ENCODE measurements at regions not wholly inside any gene's neighbourhood (a gene's known extent, or its start where the extent isn't known, plus 50 kb on each side); places are given as distances from the start of the nearest gene placed in this dataset.

DNA sequence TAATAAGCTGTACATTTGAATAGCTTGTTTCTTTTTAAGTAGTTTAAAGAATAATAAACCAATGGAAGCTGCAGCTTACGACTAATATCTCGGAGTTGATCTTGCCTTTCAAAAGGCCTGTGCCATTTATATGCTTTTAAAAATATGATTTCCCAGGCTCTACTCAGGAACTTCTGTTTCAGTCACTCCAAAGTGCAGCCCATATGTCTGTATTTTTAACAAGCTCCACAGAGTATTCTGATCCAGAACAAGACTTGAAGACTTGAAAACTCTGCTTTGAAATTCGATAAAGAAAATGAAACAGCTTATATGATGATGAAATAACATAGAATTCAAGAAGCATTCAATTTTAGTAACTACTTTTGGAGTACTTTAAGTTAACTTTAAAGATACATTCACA, 79.1 kb upstream of the PLPPR4 start (continued):
- TF ChIP-seq, protein P1, sequence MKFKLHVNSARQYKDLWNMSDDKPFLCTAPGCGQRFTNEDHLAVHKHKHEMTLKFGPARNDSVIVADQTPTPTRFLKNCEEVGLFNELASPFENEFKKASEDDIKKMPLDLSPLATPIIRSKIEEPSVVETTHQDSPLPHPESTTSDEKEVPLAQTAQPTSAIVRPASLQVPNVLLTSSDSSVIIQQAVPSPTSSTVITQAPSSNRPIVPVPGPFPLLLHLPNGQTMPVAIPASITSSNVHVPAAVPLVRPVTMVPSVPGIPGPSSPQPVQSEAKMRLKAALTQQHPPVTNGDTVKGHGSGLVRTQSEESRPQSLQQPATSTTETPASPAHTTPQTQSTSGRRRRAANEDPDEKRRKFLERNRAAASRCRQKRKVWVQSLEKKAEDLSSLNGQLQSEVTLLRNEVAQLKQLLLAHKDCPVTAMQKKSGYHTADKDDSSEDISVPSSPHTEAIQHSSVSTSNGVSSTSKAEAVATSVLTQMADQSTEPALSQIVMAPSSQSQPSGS (IDR thresholded peaks at IDR 0.05; ENCODE audit: low read length) = no peak
- no peak for TF ChIP-seq TBL1XR1 (IDR thresholded peaks at IDR 0.05; ENCODE audit: low read depth, low read length)
- no peak for TF ChIP-seq JUND (IDR thresholded peaks at IDR 0.05; ENCODE audit: low read depth, low read length)
- TF ChIP-seq, protein P2, sequence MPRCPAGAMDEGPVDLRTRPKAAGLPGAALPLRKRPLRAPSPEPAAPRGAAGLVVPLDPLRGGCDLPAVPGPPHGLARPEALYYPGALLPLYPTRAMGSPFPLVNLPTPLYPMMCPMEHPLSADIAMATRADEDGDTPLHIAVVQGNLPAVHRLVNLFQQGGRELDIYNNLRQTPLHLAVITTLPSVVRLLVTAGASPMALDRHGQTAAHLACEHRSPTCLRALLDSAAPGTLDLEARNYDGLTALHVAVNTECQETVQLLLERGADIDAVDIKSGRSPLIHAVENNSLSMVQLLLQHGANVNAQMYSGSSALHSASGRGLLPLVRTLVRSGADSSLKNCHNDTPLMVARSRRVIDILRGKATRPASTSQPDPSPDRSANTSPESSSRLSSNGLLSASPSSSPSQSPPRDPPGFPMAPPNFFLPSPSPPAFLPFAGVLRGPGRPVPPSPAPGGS (IDR thresholded peaks at IDR 0.05; ENCODE audit: borderline replicate concordance, insufficient read depth, low read depth, low read length, poor library complexity, severe bottlenecking) = no peak

DNA sequence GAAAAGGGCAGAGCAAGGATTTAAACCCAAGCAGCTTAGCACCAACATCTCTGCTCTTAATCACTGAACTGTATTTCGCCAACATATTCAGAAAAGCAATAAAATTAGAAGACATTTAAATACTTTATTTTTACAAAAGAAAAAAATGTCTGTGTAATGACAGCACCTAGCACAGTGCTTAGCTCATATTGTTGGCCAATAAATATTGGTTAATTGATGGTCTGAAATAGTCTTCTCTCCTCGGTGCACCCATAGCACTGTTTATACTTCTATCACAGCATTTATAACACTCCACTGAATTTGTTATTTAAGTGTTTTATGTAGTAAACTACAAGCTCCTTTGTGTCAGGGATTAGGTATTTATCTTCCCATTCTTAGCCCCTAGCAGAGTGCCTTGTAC, 70.9 kb upstream of the PLPPR4 start:
- intact Hi-C loops (cut with micrococcal nuclease; ENCODE audit: unreplicated experiment) (no loop called here), in situ Hi-C loops (cut with MboI) (loop anchor here (25.0 kb wide), 1 partner anchor 1669 kb away; no protein-coding TSS in a partner anchor)
- H3K4me3 ChIP-seq = no peak overlapping the region
- CTCF ChIA-PET = interaction anchor here (0.7 to 0.9 kb wide), 2 partner anchors 12 to 287 kb away, joined by 3 to 5 read pairs; no protein-coding TSS in a partner anchor
- POLR2A ChIA-PET = no interaction called here
- FAIRE-seq (no peak), DNase-seq (ENCODE audit: low read depth, low spot score) (no peak), ATAC-seq (no peak)
- no peaks in the 10 kb centered on the region for H3K4me1 ChIP-seq (ENCODE audit: control insufficient read depth, insufficient read depth, low read length)
- BruUV-seq (replicated peaks) = no TSS peak
- WGBS (ENCODE audit: insufficient coverage, insufficient replicate concordance, low lambda C conversion rate, missing lambda C conversion rate) = 39% methylated on average over 2 of the region's 2 CpGs
- no peaks in the 10 kb centered on the region for H3K9me3 ChIP-seq (replicated peaks; ENCODE audit: control insufficient read depth, insufficient read depth, low read length)
- H2AFZ ChIP-seq (ENCODE audit: control insufficient read depth, low read depth, low read length) = no peak overlapping the region
- H3K27ac ChIP-seq (ENCODE audit: control insufficient read depth, insufficient read depth) = no peak overlapping the region
- H3K4me2 ChIP-seq (ENCODE audit: control insufficient read depth, insufficient read depth) = no peak overlapping the region
- H4K20me1 ChIP-seq (ENCODE audit: control insufficient read depth, insufficient read depth) = no peaks in the 10 kb centered on the region
- H3K9ac ChIP-seq (ENCODE audit: control insufficient read depth, insufficient read depth, low read length) = no peak overlapping the region
- RAD21 ChIA-PET (ENCODE audit: unreplicated experiment) = no interaction called here
- SMC1A ChIA-PET (ENCODE audit: uncharacterized antibody, unreplicated experiment) = no interaction called here
- no peaks in the 10 kb centered on the region for H3K79me2 ChIP-seq (ENCODE audit: control insufficient read depth, insufficient read depth, low read length)
- H3K27me3 ChIP-seq (replicated peaks in 1 of 2; ENCODE audit: control insufficient read depth in 2 of 2, insufficient read depth in 2 of 2, low read length in 1 of 2) = no peaks in the 10 kb centered on the region; a peak in 1 of 4 replicates
- H3K36me3 ChIP-seq (ENCODE audit: control insufficient read depth in 2 of 2, insufficient read depth in 2 of 2, low read length in 1 of 2) = no peaks in the 10 kb centered on the region
- TF ChIP-seq PAX8 (IDR thresholded peaks at IDR 0.05) = no peak
- TF ChIP-seq EGR1 (IDR thresholded peaks at IDR 0.05; ENCODE audit: borderline replicate concordance in 1 of 2, low read depth in 2 of 2, low read length in 2 of 2) = no peak
- no peak for TF ChIP-seq RAD51 (IDR thresholded peaks at IDR 0.05)
- TF ChIP-seq SRF (IDR thresholded peaks at IDR 0.05; ENCODE audit: low read depth in 2 of 2, low read length in 2 of 2) = no peak
- TF ChIP-seq EP300 (IDR thresholded peaks at IDR 0.05; ENCODE audit: borderline replicate concordance in 1 of 2, control insufficient read depth in 1 of 2, low read depth in 2 of 2, low read length in 2 of 2) = no peak
- no peak for TF ChIP-seq SIN3A (IDR thresholded peaks at IDR 0.05; ENCODE audit: low read depth, low read length)
- TF ChIP-seq BHLHE40 (IDR thresholded peaks at IDR 0.05; ENCODE audit: borderline replicate concordance in 1 of 2, low read depth in 2 of 2, low read length in 1 of 2) = no peak
- TF ChIP-seq, protein P3, sequence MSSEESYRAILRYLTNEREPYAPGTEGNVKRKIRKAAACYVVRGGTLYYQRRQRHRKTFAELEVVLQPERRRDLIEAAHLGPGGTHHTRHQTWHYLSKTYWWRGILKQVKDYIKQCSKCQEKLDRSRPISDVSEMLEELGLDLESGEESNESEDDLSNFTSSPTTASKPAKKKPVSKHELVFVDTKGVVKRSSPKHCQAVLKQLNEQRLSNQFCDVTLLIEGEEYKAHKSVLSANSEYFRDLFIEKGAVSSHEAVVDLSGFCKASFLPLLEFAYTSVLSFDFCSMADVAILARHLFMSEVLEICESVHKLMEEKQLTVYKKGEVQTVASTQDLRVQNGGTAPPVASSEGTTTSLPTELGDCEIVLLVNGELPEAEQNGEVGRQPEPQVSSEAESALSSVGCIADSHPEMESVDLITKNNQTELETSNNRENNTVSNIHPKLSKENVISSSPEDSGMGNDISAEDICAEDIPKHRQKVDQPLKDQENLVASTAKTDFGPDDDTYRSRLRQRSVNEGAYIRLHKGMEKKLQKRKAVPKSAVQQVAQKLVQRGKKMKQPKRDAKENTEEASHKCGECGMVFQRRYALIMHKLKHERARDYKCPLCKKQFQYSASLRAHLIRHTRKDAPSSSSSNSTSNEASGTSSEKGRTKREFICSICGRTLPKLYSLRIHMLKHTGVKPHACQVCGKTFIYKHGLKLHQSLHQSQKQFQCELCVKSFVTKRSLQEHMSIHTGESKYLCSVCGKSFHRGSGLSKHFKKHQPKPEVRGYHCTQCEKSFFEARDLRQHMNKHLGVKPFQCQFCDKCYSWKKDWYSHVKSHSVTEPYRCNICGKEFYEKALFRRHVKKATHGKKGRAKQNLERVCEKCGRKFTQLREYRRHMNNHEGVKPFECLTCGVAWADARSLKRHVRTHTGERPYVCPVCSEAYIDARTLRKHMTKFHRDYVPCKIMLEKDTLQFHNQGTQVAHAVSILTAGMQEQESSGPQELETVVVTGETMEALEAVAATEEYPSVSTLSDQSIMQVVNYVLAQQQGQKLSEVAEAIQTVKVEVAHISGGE (CRISPR knock-in tag; IDR thresholded peaks at IDR 0.05) = no peak
- TF ChIP-seq ZSCAN29 (IDR thresholded peaks at IDR 0.05) = no peak
- TF ChIP-seq CBFB (IDR thresholded peaks at IDR 0.05; ENCODE audit: low read depth) = no peak
- no peak for TF ChIP-seq NR2C2 (IDR thresholded peaks at IDR 0.05; ENCODE audit: borderline replicate concordance, control insufficient read depth, insufficient read length, low read depth)
- TF ChIP-seq BRCA1 (IDR thresholded peaks at IDR 0.05; ENCODE audit: low read depth, low read length) = no peak
- no peak for TF ChIP-seq RFX5 (IDR thresholded peaks at IDR 0.05; ENCODE audit: low read depth, low read length)
- no peak for TF ChIP-seq SMARCA5 (IDR thresholded peaks at IDR 0.05)
- no peak for TF ChIP-seq FOXK2 (IDR thresholded peaks at IDR 0.05)

All from GM12878 (cell line).